Activated CD8-positive, alpha-beta memory T cell treated with anti-CD3 and anti-CD28 coated beads for 24 hours (primary cell): ENCODE measurements at regions not wholly inside any gene's neighbourhood (a gene's known extent, or its start where the extent isn't known, plus 50 kb on each side); places are given as distances from the start of the nearest gene placed in this dataset.

Experiments used
- DNase-seq: peaks from one replicate; pipeline ENCODE4 v3.0.0-alpha.2; 2020

DNA sequence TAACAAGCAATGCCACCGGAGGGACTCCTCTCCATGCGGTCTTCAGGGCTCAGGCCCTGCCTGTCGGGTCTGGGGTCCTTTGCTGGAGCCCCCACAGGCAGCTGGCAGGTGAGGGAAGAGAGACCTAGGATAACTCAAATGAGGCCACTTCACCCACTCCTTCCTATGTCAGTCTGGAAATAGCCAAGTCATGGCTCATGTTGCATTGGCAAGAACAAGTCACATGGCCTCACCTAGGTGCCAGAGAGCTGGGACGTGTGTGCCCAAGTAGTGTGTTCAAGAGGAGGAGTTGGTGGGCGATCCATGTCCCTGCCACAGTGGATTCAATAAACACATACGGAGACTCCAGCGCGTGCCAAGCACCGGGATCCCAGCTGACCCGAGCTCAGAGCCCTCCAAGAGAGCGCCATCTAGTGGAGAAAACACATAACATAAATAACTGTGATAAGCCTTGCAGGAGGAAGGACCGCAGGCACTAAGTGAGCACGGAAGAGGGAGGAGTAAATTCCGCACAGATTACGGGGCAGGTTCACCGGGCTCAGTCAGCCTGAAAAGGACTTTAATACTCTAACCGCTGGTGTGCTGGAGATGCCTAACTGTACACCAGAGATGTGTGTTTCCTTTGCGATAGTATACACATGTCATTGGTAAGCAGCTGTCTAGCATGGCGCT lies 580.8 kb downstream of the CCDC171 start:
- peak; percentile 60 for DNase-seq

DNA sequence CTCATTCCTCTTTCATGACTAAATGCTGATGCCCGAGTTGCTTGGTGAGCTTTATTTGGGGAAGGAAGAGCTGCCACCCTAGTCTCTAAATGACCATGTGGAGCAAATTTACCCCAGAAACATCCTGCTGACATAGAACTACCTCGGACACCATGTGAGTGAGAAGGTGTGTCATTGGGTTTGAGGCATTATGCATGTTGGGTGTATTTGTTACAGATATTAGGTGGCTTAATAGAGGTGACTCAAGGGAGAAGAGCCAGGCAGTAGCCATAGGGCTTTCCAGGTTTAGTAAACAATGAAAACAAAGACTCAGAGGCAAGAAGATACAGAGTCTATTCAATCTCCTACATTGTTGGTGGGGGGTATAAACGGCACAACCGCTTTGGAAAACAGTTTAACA lies 581.5 kb downstream of the CCDC171 start:
- no peak for DNase-seq

DNA sequence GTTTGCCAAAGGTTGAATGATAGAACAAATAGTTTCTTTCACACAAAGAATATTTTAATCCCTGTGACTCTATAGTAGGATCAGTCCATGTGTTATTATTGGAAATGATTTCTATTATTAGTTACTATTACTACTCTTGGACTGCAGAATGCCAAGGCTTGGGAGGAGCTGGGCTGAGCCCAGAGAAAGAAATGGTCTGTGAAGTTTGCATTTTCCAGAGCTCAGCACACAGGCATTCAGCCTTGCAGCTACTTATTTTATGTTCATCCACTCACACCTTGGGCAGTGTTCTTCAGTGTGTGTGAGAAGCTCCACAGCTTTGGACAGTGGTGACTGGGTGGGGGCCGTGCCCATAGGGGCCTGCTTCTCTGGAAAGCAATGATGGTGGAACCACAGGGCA lies 583.1 kb downstream of the CCDC171 start:
- no peak for DNase-seq

DNA sequence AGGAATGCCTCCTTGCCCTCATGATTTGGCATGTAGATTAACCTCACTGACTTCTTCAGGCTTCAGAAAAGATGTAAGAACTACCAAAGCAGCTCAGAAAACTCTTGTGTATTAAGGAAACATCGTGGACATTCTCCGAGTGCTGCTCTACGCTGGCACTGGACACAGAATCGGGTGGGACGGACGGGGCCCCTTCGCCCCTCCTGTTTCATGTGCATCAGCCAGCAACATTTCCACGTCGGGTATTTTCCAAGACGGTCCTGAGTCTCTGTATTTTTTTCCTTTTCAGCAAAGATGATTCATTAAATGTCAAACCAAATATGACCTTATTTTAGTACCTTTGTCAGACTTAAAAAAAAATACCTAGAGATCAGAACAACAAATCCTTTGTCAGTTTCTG lies 583.6 kb downstream of the CCDC171 start:
- no peak for DNase-seq

DNA sequence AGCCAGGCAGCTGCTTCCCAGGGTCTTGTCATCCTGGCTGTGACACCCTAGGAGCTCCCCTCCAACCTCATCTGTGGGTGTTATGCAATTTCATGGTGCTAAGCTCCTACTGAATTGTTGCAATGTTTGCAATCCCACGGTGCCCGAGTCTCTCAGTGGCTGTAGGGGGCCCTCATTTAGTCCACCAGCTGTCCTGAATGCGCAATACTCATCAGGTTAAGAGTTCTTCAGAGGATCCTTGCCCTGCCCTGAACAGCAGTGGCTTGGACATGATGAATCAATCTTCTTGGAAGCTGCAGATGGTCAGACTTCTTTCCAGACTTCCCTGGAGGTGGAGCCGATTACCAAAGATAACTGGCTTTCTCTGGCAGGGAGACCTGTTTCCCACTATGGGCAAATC lies 584.1 kb downstream of the CCDC171 start:
- DNase-seq, result no peak

DNA sequence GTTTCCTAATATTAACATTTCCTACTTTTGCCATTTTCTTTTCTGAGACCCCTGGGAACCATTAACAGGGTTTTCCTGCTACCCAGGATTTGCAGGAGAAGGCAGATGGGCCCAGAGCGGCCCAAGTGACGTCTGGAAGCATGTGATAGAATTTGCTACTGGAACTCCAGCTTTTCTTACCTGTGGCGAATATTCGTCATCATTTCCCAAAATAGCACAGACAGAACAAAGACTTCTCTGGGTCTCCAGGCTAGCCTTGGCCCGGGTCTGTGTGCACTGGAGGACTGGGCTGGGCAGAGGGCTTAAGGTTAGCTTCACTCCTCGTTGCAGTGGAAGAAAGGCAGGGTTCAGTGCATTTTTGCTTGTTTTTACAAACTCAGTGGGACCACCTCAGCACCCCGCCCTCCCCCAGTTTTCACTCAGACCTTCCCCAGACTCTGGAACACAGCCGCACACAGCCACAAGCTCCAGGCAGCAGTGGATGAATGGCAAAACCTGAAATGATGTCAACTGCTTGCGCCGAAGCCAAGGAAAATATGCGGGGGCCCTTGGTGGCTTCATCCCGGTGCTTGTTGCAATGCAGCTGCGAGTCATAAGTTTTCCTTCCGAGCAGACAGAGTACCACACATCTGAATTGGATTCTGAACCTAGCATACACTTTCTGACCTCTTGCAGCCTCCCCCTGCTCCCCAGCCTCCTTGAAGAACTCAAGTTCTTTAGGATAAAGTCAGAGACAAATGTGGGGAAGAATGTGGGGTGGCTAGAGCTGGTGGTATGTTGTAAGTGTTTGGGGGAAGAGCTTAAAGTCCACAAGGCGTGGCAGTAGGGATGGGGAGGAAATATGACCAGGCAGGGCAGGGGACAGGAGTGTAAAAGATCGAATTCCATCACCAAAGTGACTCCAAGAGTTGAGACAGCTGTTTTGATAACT lies 586.0 kb downstream of the CCDC171 start:
- no peak for DNase-seq

DNA sequence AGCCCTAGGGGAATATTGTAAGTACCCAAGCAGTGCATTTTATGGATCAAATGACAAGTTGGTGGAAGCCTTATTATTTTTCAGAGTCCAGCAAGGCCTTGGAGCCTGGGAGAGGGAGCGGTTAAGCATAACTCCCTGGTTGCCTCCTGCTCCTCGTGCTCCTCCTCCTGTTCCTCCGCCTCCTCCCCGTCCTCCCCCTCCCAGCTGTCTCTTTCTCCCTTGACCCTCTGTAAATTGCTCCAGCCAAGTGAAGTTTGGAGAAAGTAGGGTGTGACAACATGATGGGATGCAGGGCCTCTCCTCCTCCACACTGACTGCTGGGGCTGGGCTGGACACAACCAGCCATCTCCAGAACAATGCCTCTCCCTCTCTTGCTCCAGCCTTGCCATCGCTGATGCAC lies 586.9 kb downstream of the CCDC171 start:
- no peak for DNase-seq

DNA sequence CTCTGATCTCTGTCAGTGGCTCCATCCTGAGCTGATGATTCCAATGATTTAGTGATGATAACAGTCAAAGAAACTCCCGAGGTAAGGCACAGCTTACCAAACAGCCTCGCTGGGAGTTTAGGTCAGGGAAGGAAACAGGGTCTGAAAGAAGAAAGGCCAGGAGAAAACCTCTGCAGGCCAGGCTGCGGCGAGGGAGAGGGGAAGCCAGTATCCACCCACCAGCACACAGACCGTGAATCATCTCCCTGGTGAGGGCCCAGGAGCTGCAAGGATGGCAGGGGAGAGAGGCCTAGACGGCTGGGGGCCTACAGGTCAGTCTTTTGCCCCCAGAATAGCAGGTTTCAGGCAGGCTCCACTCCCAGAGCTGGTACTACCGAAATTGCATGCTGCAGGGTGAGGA lies 590.5 kb downstream of the CCDC171 start:
- no peak for DNase-seq

DNA sequence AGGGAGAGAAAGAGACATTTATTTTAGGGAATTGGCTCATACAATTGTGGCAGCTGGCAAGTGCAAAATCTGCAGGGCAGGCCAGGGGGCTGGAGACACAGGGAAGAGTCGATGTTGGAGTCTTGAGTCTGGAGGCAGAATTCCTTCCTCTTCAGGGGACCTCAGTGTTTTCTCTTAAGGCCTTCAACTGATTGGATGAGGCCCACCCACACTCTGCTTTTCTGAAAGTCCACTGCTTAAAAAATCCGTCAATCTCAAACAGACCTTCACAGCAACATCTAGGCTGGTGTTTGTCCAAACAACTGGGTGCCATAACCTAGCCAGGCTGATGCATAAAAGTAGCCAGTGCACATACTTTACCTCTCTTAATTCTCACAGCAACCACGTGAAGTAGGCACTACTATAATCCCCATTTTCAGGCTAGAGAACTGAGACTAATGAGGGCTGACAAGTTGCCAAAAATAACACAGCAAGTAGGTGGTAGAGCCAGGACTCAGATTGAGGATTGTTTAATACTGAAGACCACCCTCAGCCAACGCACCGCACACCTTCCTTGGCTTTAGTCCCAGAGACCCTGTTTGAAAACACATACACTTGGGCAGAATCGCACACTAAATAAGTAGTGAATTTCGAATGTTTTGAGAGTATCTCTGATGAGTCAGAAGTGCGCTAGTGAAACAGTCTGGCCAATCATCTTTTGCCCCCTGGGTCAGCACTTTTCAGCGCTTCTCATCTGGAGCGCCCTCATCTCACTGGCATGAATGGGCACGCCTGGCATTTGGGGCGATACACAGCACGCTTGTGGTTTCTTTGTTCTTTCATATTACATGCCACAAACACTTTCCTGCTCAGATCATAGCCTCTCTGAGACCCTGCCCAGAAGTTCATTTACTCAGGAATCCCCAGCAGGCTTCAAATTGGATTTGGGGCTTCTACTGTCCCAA lies 591.4 kb downstream of the CCDC171 start:
- no peak for DNase-seq

DNA sequence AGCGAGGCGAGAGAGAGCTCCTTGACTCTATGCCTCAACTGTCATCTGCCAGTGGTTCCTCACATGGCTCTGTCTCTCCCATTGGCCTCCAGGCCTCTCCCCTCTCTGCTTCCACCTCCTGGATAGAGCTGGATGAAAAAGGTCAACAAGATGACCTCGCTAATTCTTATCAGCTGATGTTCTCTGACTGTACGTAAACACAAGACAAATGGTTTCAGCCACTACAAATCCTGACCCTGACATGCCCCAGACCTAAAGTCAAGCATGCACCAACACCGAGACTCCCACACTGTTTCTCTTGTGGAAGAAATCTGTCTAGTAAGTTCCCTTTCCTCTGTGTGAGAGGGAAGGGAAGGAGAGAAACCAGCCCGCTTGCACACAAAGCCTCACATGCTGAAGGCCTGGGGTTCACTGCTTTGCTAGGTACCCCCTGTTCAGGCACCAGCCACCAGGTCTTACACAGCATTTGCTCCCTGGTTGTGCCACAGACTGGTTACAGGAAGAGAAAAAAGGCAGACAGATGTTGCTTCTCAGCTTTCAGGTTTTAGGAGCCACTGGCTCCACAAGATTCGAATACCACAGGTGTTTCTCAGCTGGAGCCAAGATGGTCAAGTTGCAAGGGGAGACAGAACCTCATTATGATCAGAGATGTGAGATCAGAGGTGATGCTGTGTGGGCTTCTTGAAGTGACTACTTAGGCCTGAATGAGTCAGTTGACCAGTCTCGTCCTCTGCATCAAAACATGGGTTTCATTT lies 592.5 kb downstream of the CCDC171 start:
- no peak for DNase-seq

DNA sequence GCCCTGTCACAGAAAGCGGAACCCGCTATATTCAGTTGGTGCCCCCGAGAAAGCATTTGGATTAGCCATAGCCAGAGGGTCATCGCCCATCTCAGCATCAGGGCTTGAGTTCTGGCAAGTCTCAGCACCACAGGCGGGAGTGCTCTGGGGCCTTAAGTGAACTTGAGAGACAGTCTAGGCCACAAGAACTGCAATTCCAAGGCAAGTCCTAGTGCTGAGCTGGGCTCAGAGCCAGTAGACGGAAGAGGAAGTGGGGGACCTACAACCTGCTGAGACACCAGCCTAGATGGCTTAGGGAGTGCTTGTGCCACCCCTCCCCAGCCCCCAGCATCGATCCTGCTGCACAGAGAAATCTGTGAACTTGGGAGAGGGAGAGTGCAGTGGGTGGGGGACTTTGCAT lies 594.9 kb downstream of the CCDC171 start:
- DNase-seq, result no peak

DNA sequence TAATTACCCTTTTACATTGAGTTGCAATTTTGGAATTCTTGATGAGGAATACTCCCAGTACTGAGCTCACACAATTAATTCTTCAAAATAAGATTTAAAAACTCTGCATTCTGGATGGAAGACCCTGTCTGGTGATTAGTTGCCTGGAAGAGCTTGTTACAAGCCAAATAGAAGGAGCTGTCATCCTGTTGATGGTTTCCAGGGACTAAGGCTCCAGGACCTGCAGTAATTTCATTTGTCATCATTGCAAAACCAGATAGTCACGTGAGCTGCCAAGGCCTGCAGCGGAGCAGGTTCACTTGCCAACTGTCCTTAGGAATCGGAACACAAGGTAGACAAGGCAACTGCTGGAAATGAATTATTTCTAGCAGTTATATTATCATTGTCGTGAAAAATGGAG lies 597.7 kb downstream of the CCDC171 start:
- DNase-seq, result no peak

DNA sequence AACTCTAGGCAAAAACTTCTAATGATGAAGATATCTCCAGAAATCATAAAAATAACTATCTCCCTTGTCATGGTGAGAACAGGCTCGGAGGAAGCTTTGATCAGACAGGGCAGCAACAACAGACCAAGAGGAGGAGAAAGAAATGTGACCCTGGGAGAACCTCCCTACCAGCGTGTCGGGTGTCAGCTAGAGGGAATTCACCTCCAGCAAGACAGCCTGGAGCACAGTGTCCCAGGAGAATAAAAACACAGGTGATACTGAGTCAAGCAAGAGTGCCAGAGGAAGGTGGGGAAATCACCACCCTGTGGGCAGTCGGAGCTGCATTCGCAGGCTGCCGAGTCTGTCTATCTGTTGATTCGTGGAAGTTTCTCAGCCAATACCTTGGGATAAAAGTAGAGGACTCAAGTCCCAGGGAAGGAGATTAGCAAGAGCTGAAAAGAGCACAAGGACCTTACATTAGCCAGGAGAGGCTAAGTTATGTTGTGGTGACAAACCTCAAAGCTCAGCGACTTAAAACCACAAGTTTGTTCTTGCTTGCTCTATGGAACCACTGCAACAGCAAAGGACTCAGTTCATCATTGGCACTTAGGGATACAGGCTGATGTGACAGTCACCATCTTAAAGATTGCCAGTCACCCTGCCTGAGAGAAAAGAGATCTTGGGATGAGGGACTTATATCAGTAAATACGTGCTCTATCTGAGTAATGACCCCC lies 598.3 kb downstream of the CCDC171 start:
- DNase-seq, result no peak

DNA sequence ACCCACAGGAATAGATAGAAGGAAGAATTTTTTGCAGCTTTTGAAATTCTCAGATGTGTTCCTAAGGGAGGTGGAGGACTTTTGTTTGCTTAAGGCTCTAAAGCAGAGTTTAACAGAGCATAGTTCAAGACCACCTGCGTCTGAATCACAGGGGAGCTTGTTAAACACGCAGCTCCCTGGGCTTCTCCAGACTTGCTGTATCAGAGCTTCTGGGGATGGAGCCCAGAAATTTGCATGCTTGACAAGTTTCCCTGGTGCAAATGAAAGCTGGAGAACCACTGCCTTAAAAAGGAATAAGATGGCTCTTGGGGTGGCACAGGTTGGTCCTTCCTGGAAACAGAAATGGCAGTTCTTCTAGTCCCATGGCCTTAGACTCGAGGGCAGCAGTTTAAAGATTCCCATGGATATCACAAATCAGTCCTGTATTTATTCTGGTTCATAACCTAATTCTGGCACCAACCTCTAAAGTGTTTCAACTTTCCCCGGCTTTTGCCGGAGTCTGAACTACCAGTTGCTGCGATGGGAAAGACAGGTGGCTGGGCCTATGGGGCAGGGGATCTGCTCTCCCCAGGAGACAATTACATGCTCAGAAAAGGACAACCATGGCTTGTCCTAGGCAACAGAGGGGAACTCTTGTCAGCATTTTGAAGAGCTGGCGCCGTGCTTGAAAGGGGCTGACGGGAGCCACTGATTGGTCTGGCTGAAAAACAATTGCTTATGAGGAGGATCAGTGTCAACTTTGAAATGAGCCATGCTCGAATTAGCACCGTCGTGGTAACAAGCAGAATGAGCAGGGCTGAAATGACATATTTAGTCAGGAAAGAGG lies 599.6 kb downstream of the CCDC171 start:
- no peak for DNase-seq

DNA sequence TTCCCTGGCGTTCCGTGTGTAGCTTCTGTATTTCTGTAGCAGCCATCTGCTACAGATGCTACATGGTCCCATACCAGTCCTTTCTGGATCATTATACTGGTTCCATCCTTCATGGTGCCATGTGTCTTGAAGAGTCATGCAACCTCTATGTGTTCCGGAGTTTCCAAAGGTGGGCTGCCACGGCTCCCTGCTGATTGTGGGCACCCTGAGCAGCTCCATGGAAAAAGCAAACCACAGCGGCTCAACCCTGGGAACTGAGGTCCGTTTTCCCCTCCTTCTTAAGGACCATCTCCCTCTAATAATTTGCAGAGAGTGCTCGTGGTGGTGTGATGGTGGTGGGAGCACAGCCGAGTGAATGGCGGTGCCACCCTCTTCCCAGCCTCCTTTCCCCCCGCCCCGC lies 600.4 kb downstream of the CCDC171 start:
- DNase-seq, result no peak

DNA sequence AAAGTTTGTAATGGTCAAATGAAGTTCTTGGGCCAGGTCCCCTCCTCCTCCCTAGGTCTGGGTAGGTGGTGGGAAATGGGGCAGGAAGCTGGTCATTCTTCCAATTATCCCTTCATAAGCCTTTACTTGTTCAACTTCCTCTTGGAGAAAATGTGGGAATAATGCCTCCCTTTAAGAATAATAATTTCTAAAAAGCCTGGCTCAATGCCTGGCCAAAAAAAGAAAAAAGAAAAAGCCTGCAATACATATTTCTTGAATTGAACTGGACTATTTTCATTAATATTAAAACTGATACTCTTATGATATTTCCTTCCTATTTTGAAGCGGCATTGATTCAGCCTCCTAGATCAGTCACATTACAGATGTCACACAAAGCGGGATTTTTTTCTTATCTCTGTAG lies 600.9 kb downstream of the CCDC171 start:
- no peak for DNase-seq

DNA sequence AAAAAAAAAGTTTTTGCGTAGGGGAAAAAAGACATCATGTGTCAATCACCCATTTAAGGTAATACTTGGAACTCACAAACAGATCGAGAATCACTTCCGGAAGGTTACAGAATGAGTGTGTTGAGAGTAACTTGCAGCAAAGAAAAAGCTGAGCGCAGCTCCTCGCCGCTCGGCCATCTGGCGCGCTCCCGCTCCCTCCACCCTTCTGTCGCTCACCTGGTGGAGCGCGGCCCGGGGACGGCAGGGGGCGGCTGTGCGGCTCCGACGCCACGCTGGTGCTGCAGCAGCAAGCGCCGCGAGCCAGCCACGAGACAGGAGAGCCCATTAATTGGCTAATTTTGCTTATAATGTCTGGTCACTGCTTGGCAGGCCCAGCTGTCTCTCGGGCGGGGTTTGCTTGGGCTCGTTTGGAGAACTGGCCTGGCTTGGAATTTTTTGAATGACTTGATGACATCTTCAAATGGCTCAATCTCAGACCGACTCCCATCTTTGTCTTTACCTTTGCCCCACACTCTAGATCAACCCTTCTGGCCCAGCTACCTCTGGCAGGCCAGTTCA lies 601.8 kb downstream of the CCDC171 start:
- peak; percentile 70 for DNase-seq

DNA sequence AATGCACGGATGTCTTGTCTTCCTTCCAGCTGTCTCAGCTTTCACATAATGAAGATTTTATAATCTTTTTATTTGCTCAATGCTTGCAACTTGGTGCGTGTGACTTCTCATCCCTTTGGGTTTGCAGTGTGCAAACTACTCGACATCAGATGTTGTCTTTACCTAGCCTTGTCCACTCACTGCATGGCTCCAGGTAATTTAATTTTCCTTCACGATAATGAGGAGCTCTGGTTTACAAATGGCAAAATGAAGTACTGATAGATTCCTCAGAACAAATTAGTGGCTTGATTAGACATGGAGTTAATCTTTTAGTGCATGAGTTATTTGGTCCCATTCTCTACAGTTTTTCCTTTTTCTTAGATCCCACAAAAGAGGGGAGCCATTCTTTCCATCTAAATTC lies 603.0 kb downstream of the CCDC171 start:
- no peak for DNase-seq

DNA sequence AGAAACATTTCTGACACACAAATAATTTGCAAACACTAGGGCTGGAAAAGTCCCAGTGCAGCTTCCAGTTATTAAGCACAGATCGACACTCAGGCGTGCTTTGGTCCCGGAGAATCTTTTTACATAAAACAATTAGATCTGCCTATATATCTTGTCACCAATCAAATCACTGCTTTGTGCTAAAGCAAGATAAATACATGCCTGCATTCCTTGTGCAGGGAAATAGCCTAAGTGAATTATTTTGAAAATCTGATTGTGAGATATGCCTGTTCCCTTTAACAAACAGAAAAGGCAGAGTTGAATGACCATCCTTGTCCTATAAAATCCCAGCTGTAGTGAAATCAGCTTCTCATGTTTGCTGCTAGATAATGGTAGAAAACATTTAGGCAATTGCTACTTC lies 604.4 kb downstream of the CCDC171 start:
- no peak for DNase-seq

DNA sequence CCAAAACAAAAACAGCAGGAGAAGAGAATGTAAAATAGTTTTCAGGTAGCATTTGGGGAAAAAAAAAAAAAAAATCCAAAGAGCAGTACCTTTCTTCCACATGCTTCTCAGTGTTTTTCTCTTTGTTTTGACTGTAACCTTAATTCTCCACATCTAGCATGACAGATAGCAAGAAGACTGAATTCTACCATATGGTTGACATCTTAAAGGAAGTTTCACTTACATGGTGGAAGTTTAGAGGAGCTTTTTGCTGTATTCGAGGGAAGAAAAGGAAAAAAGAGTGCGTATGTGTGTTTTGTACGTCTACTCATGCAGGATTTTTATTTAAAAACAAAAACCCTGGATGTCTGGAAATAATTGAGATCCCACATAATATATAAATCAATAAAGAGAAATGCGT lies 604.8 kb downstream of the CCDC171 start:
- no peak for DNase-seq

DNA sequence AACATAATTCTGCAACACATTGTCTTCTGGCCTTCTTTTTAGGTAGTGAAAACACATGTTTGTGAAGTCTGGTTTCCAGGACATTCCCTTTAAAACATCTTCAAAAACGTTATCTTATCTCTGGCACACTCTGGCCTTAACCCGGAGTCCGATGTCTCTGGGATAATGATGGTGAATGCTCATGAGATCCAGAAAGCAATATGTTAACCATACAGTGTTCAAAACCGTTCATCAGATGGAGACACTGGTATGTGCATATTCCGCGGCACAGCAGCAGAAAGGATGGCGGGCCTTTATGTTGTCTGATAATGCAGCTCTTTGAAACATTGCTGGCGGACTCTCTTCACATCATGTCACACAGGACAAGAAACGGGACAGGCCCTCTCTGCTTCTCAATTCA lies 605.2 kb downstream of the CCDC171 start:
- DNase-seq, result no peak
